CD8-positive, alpha-beta memory T cell (primary cell): ENCODE measurements at regions not wholly inside any gene's neighbourhood (a gene's known extent, or its start where the extent isn't known, plus 50 kb on each side); places are given as distances from the start of the nearest gene placed in this dataset.

ENCODE experiments used
- CTCF ChIA-PET: fragments of 350-600 bp; sonication (Branson Sonifier 250); formaldehyde crosslinking; loops from one replicate; lab custom pipeline; 2021; ENCODE audit warnings: antibody characterized with exemption; lab: Charles Lee
- POLR2A ChIA-PET: fragments of 350-600 bp; sonication (Branson Sonifier 250); formaldehyde crosslinking; loops from one replicate; lab custom pipeline; 2021; ENCODE audit warnings: antibody characterized with exemption; lab: Charles Lee
- DNase-seq, 5 donors: peaks; one replicate each; pipeline versions ENCODE4 v3.0.0 to v3.0.0-alpha.2; 2020 to 2022; ENCODE audit warnings: mixed read lengths in 1 of 5
- H3K27ac ChIP-seq: one replicate; pipeline ENCODE4 v1.7.0; 2013; ENCODE audit warnings: low read depth, mild to moderate bottlenecking, low read length, moderate library complexity
- H3K27me3 ChIP-seq: 2 replicates; pipeline ENCODE4 v1.7.0; 2013; ENCODE audit warnings: low read length, mild to moderate bottlenecking; ENCODE audit not compliant: insufficient read depth, poor library complexity, severe bottlenecking
- H3K36me3 ChIP-seq: 2 replicates; pipeline ENCODE4 v1.7.0; 2013; ENCODE audit warnings: mild to moderate bottlenecking, low read length, moderate library complexity; ENCODE audit not compliant: insufficient read depth
- H3K4me1 ChIP-seq: 2 replicates; pipeline ENCODE4 v1.7.0; 2013; ENCODE audit warnings: mild to moderate bottlenecking, low read length, moderate library complexity; ENCODE audit not compliant: insufficient read depth
- H3K4me3 ChIP-seq: 2 replicates; pipeline ENCODE4 v1.7.0; 2013; ENCODE audit warnings: mild to moderate bottlenecking, low read length
- H3K9me3 ChIP-seq: 2 replicates; pipeline ENCODE4 v1.7.0; 2013; ENCODE audit warnings: mild to moderate bottlenecking, low read length
- H3K27ac Mint-ChIP-seq, 8 donors: one replicate each; pipeline ENCODE4 v1.8.0; 2020 to 2021; ENCODE audit warnings: mixed read lengths in 8 of 8, mild to moderate bottlenecking in 6 of 8, inconsistent platforms in 3 of 8, moderate library complexity in 3 of 8
- H3K27me3 Mint-ChIP-seq, 2 donors: one replicate each; pipeline ENCODE4 v1.8.0; 2020 to 2021; ENCODE audit warnings: mixed read lengths in 2 of 2, mild to moderate bottlenecking in 1 of 2, moderate library complexity in 1 of 2
- H3K36me3 Mint-ChIP-seq, 3 donors: one replicate each; pipeline ENCODE4 v1.8.0; 2020 to 2021; ENCODE audit warnings: mixed read lengths in 3 of 3, inconsistent platforms in 1 of 3, mild to moderate bottlenecking in 1 of 3
- H3K4me1 Mint-ChIP-seq, 3 donors: one replicate each; pipeline ENCODE4 v1.8.0; 2020 to 2021; ENCODE audit warnings: mixed read lengths in 3 of 3, inconsistent platforms in 1 of 3, mild to moderate bottlenecking in 1 of 3
- H3K4me3 Mint-ChIP-seq, 7 donors: one replicate each; pipeline ENCODE4 v1.8.0; 2020 to 2021; ENCODE audit warnings: mixed read lengths in 7 of 7, mild to moderate bottlenecking in 6 of 7, moderate library complexity in 4 of 7, inconsistent platforms in 2 of 7
- H3K9me3 Mint-ChIP-seq, 5 donors: one replicate each; pipeline ENCODE4 v1.8.0; 2020 to 2022; ENCODE audit warnings: mixed read lengths in 5 of 5, mild to moderate bottlenecking in 3 of 5, moderate library complexity in 2 of 5, inconsistent platforms in 1 of 5

- no peaks in the 10 kb centered on the region for H3K4me1 Mint-ChIP-seq
- no peak overlapping the region for H3K4me3 Mint-ChIP-seq
- peaks cover 0 to 7% (median 2%) of the 10 kb centered on the region in 5 donors for H3K9me3 Mint-ChIP-seq
- H3K27ac Mint-ChIP-seq, result no peak overlapping the region
- H3K27me3 Mint-ChIP-seq, result no peaks in the 10 kb centered on the region
- no peaks in the 10 kb centered on the region for H3K9me3 ChIP-seq
- POLR2A ChIA-PET, result no interaction called here
- no peaks in the 10 kb centered on the region for H3K36me3 ChIP-seq
- CTCF ChIA-PET, result no interaction called here
- no peaks in the 10 kb centered on the region for H3K27me3 ChIP-seq
- H3K27ac ChIP-seq, result no peak overlapping the region
- DNase-seq, result no peak
- H3K4me3 ChIP-seq, result no peak overlapping the region
- no peaks in the 10 kb centered on the region for H3K36me3 Mint-ChIP-seq
- no peaks in the 10 kb centered on the region for H3K4me1 ChIP-seq
Measured at GRCh38 chr11:92790366-92790765, 179.1 kb upstream of the MTNR1B start.

GRCh38 chr11:92790926-92791616 lies 178.4 kb upstream of the MTNR1B start:
- Mint-ChIP-seq H3K27me3 (no peaks in the 10 kb centered on the region), H3K4me1 (no peaks in the 10 kb centered on the region), H3K4me3 (no peak overlapping the region), H3K36me3 (no peaks in the 10 kb centered on the region), H3K27ac (no peak overlapping the region), H3K9me3 (peaks cover 0 to 7% (median 2%) of the 10 kb centered on the region in 5 donors)
- H3K4me1 ChIP-seq, result no peaks in the 10 kb centered on the region
- no peaks in the 10 kb centered on the region for H3K9me3 ChIP-seq
- H3K27ac ChIP-seq, result no peak overlapping the region
- no peak for DNase-seq
- H3K36me3 ChIP-seq, result no peaks in the 10 kb centered on the region
- no peak overlapping the region for H3K4me3 ChIP-seq
- H3K27me3 ChIP-seq, result no peaks in the 10 kb centered on the region
- CTCF ChIA-PET, result no interaction called here
- POLR2A ChIA-PET, result no interaction called here

- Mint-ChIP-seq H3K27ac (no peak overlapping the region), H3K9me3 (peaks cover 0 to 7% (median 2%) of the 10 kb centered on the region in 5 donors), H3K4me1 (no peaks in the 10 kb centered on the region), H3K27me3 (no peaks in the 10 kb centered on the region), H3K36me3 (no peaks in the 10 kb centered on the region), H3K4me3 (no peak overlapping the region)
- ChIA-PET POLR2A (no interaction called here), CTCF (no interaction called here)
- Histone ChIP-seq H3K36me3 (no peaks in the 10 kb centered on the region), H3K4me1 (no peaks in the 10 kb centered on the region), H3K27me3 (no peaks in the 10 kb centered on the region), H3K27ac (no peak overlapping the region), H3K4me3 (no peak overlapping the region), H3K9me3 (no peaks in the 10 kb centered on the region)
- no peak for DNase-seq
Measured at GRCh38 chr11:92791886-92792285, 177.6 kb upstream of the MTNR1B start.

- Histone ChIP-seq H3K36me3 (no peaks in the 10 kb centered on the region), H3K27ac (no peak overlapping the region), H3K4me3 (no peak overlapping the region), H3K4me1 (no peaks in the 10 kb centered on the region), H3K9me3 (no peaks in the 10 kb centered on the region), H3K27me3 (no peaks in the 10 kb centered on the region)
- Mint-ChIP-seq H3K36me3 (no peaks in the 10 kb centered on the region), H3K4me1 (no peaks in the 10 kb centered on the region), H3K9me3 (peaks cover 0 to 7% (median 2%) of the 10 kb centered on the region in 5 donors), H3K27ac (no peak overlapping the region), H3K27me3 (no peaks in the 10 kb centered on the region), H3K4me3 (no peak overlapping the region)
- DNase-seq, result no peak
- CTCF ChIA-PET, result no interaction called here
- POLR2A ChIA-PET, result no interaction called here
Measured at GRCh38 chr11:92793189-92793588, 176.3 kb upstream of the MTNR1B start.

GRCh38 chr11:92794783-92795182 lies 174.7 kb upstream of the MTNR1B start:
- DNase-seq, result no peak
- H3K4me3 Mint-ChIP-seq, result no peak overlapping the region
- H3K36me3 Mint-ChIP-seq, result no peaks in the 10 kb centered on the region
- H3K9me3 Mint-ChIP-seq, result peaks cover 0 to 7% (median 0%) of the 10 kb centered on the region in 5 donors
- no peaks in the 10 kb centered on the region for H3K4me1 Mint-ChIP-seq
- Histone ChIP-seq H3K27me3 (no peaks in the 10 kb centered on the region), H3K27ac (no peak overlapping the region), H3K4me3 (no peak overlapping the region), H3K4me1 (no peaks in the 10 kb centered on the region), H3K9me3 (no peaks in the 10 kb centered on the region), H3K36me3 (no peaks in the 10 kb centered on the region)
- CTCF ChIA-PET, result no interaction called here
- no peaks in the 10 kb centered on the region for H3K27me3 Mint-ChIP-seq
- POLR2A ChIA-PET, result no interaction called here
- H3K27ac Mint-ChIP-seq, result no peak overlapping the region

GRCh38 chr11:92796744-92797143 lies 172.7 kb upstream of the MTNR1B start:
- H3K4me1 ChIP-seq, result no peaks in the 10 kb centered on the region
- no peak overlapping the region for H3K4me3 Mint-ChIP-seq
- H3K27ac ChIP-seq, result no peak overlapping the region
- ChIA-PET POLR2A (no interaction called here), CTCF (no interaction called here)
- H3K36me3 Mint-ChIP-seq, result no peaks in the 10 kb centered on the region
- no peaks in the 10 kb centered on the region for H3K27me3 Mint-ChIP-seq
- no peak overlapping the region for H3K4me3 ChIP-seq
- H3K27ac Mint-ChIP-seq, result no peak overlapping the region
- no peaks in the 10 kb centered on the region for H3K4me1 Mint-ChIP-seq
- no peak for DNase-seq
- H3K27me3 ChIP-seq, result no peaks in the 10 kb centered on the region
- no peaks in the 10 kb centered on the region for H3K9me3 ChIP-seq
- peaks cover 0 to 9% (median 0%) of the 10 kb centered on the region in 5 donors for H3K9me3 Mint-ChIP-seq
- no peaks in the 10 kb centered on the region for H3K36me3 ChIP-seq

- CTCF ChIA-PET, result no interaction called here
- no peak for DNase-seq
- Histone ChIP-seq H3K36me3 (no peaks in the 10 kb centered on the region), H3K4me3 (no peak overlapping the region), H3K9me3 (no peaks in the 10 kb centered on the region), H3K4me1 (no peaks in the 10 kb centered on the region), H3K27ac (no peak overlapping the region), H3K27me3 (no peaks in the 10 kb centered on the region)
- no peaks in the 10 kb centered on the region for H3K4me1 Mint-ChIP-seq
- no peak overlapping the region for H3K4me3 Mint-ChIP-seq
- no peak overlapping the region for H3K27ac Mint-ChIP-seq
- H3K9me3 Mint-ChIP-seq, result peaks cover 0 to 9% (median 0%) of the 10 kb centered on the region in 5 donors
- POLR2A ChIA-PET, result no interaction called here
- H3K27me3 Mint-ChIP-seq, result no peaks in the 10 kb centered on the region
- no peaks in the 10 kb centered on the region for H3K36me3 Mint-ChIP-seq
Measured at GRCh38 chr11:92797874-92798273, 171.6 kb upstream of the MTNR1B start.

- Mint-ChIP-seq H3K36me3 (no peaks in the 10 kb centered on the region), H3K4me1 (no peaks in the 10 kb centered on the region), H3K4me3 (no peak overlapping the region), H3K27me3 (peaks cover 0 to 3% of the 10 kb centered on the region in 2 donors), H3K9me3 (peaks cover 0 to 5% (median 0%) of the 10 kb centered on the region in 5 donors), H3K27ac (no peak overlapping the region)
- Histone ChIP-seq H3K27ac (no peak overlapping the region), H3K4me3 (no peak overlapping the region), H3K27me3 (no peaks in the 10 kb centered on the region), H3K9me3 (no peaks in the 10 kb centered on the region), H3K4me1 (no peaks in the 10 kb centered on the region), H3K36me3 (no peaks in the 10 kb centered on the region)
- ChIA-PET CTCF (no interaction called here), POLR2A (no interaction called here)
- no peak for DNase-seq
Measured at GRCh38 chr11:92801685-92802084, 167.8 kb upstream of the MTNR1B start.
